Keratinocyte (primary cell): ENCODE measurements at regions not wholly inside any gene's neighbourhood (a gene's known extent, or its start where the extent isn't known, plus 50 kb on each side); places are given as distances from the start of the nearest gene placed in this dataset.

Experiments used
- EZH2 ChIP-seq: IDR thresholded peaks from one replicate; pipeline ENCODE4 v1.6.1; 2012; ENCODE audit warnings: inconsistent platforms, mild to moderate bottlenecking, low read length, moderate library complexity
- TF ChIP-seq, protein P1 (sequence below), 3 experiments: IDR thresholded peaks in 1 of 3; conservative IDR thresholded peaks in 1 of 3; optimal IDR thresholded peaks in 1 of 3; 2 replicates in 2 of 3; 3 replicates in 1 of 3; pipeline versions ENCODE3 to v1.5.1; 2011; ENCODE audit warnings: low read length in 3 of 3, mild to moderate bottlenecking in 3 of 3, moderate library complexity in 2 of 3, control low read depth in 1 of 3, inconsistent platforms in 1 of 3; ENCODE audit not compliant: insufficient read depth in 2 of 3; ENCODE audit errors: extremely low read depth in 1 of 3

- TF ChIP-seq, protein P1, sequence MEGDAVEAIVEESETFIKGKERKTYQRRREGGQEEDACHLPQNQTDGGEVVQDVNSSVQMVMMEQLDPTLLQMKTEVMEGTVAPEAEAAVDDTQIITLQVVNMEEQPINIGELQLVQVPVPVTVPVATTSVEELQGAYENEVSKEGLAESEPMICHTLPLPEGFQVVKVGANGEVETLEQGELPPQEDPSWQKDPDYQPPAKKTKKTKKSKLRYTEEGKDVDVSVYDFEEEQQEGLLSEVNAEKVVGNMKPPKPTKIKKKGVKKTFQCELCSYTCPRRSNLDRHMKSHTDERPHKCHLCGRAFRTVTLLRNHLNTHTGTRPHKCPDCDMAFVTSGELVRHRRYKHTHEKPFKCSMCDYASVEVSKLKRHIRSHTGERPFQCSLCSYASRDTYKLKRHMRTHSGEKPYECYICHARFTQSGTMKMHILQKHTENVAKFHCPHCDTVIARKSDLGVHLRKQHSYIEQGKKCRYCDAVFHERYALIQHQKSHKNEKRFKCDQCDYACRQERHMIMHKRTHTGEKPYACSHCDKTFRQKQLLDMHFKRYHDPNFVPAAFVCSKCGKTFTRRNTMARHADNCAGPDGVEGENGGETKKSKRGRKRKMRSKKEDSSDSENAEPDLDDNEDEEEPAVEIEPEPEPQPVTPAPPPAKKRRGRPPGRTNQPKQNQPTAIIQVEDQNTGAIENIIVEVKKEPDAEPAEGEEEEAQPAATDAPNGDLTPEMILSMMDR (optimal IDR thresholded peaks at IDR 0.05 in 1 of 3, IDR thresholded peaks at IDR 0.05 in 1 of 3, conservative IDR thresholded peaks at IDR 0.05 in 1 of 3; ENCODE audit: extremely low read depth in 1 of 3, insufficient read depth in 2 of 3, low read length in 3 of 3), result no peak
- no peak for TF ChIP-seq EZH2
Measured at GRCh38 chr21:35420656-35421055, 371.6 kb upstream of the RUNX1 start.
